KMS-11 (cell line): ENCODE measurements at regions not wholly inside any gene's neighbourhood (a gene's known extent, or its start where the extent isn't known, plus 50 kb on each side); places are given as distances from the start of the nearest gene placed in this dataset.

Experiments
- H2AFZ ChIP-seq: fragments of 200-600 bp; sonication (generic); 2 replicates; pipeline ENCODE4 v1.6.1; 2016; ENCODE audit warnings: antibody characterized with exemption, mixed run types, low read depth
- H3K27ac ChIP-seq: fragments of 200-600 bp; sonication (generic); 2 replicates; pipeline ENCODE4 v1.6.1; 2016; ENCODE audit warnings: mild to moderate bottlenecking, mixed run types
- H3K27me3 ChIP-seq: fragments of 200-600 bp; sonication (generic); 2 replicates; pipeline ENCODE4 v1.6.1; 2017; ENCODE audit warnings: mild to moderate bottlenecking, low read depth, mixed run types, moderate library complexity; ENCODE audit not compliant: insufficient read depth
- H3K36me3 ChIP-seq: fragments of 200-600 bp; sonication (generic); 2 replicates; pipeline ENCODE4 v1.6.1; 2017; ENCODE audit warnings: mild to moderate bottlenecking, mixed run types; ENCODE audit not compliant: insufficient read depth
- H3K4me1 ChIP-seq: fragments of 200-600 bp; sonication (generic); 2 replicates; pipeline ENCODE4 v1.6.1; 2016; ENCODE audit warnings: mild to moderate bottlenecking, low read depth, mixed run types; ENCODE audit not compliant: poor library complexity, severe bottlenecking
- H3K4me2 ChIP-seq: fragments of 200-600 bp; sonication (generic); 2 replicates; pipeline ENCODE4 v1.7.0; 2016; ENCODE audit warnings: mild to moderate bottlenecking, mixed run types
- H3K4me3 ChIP-seq: fragments of 200-600 bp; sonication (generic); IDR thresholded peaks from 2 replicates; pipeline ENCODE4 v1.6.1; 2017; ENCODE audit warnings: low read depth, low read length, mixed read lengths; ENCODE audit not compliant: insufficient read depth
- H3K79me2 ChIP-seq: fragments of 200-600 bp; sonication (generic); 2 replicates; pipeline ENCODE4 v1.6.1; 2016; ENCODE audit warnings: low read depth, mixed run types; ENCODE audit not compliant: insufficient read depth
- H3K9ac ChIP-seq: fragments of 200-600 bp; sonication (generic); 2 replicates; pipeline ENCODE4 v1.6.1; 2016; ENCODE audit warnings: mild to moderate bottlenecking, mixed run types
- H4K20me1 ChIP-seq: fragments of 200-600 bp; sonication (generic); 2 replicates; pipeline ENCODE4 v1.6.1; 2016; ENCODE audit warnings: mild to moderate bottlenecking, mixed run types; ENCODE audit not compliant: insufficient read depth
- CTCF ChIP-seq: fragments of 200-600 bp; sonication (generic); conservative IDR thresholded peaks from 2 replicates; pipeline ENCODE4 v1.6.1; 2017; ENCODE audit warnings: low read depth, mild to moderate bottlenecking, antibody characterized with exemption, low read length, moderate library complexity, mixed read lengths

- no peaks in the 10 kb centered on the region for H3K4me1 ChIP-seq
- no peak for TF ChIP-seq CTCF
- no peak overlapping the region for H3K4me3 ChIP-seq
- no peak overlapping the region for H3K27ac ChIP-seq
- no peaks in the 10 kb centered on the region for H4K20me1 ChIP-seq
- no peak overlapping the region for H2AFZ ChIP-seq
- H3K4me2 ChIP-seq, result no peak overlapping the region
- no peak overlapping the region for H3K9ac ChIP-seq
- H3K36me3 ChIP-seq, result no peaks in the 10 kb centered on the region
- no peaks in the 10 kb centered on the region for H3K79me2 ChIP-seq
- H3K27me3 ChIP-seq, result no peaks in the 10 kb centered on the region
Measured at GRCh38 chr13:88104576-88104975, 433.4 kb downstream of the SLITRK5 start.

GRCh38 chr13:88107570-88107969 is 436.4 kb downstream of the SLITRK5 start:
- Histone ChIP-seq H4K20me1 (no peaks in the 10 kb centered on the region), H3K4me1 (no peaks in the 10 kb centered on the region), H2AFZ (no peak overlapping the region), H3K4me3 (no peak overlapping the region), H3K27ac (no peak overlapping the region), H3K27me3 (no peaks in the 10 kb centered on the region), H3K36me3 (no peaks in the 10 kb centered on the region), H3K4me2 (no peak overlapping the region), H3K9ac (no peak overlapping the region), H3K79me2 (no peaks in the 10 kb centered on the region)
- no peak for TF ChIP-seq CTCF

DNA sequence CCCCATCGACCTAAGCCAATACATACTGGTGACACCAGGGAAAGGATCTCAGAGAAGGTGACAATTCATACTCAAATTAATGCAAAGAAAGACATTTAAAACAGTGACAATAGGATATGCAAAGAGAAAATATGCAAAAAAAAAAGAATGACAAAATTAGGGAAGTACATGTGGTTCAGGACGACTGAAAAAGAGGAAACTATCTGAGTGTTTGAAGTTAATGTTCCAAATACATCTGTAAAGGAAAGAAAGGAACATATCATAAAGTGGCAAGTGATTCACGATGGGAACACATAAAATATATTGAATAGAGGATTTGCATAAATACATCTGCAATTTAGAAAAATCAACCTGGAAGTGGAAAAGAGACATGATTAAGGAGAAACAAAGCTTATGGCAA is 441.4 kb downstream of the SLITRK5 start:
- no peak overlapping the region for H2AFZ ChIP-seq
- no peak overlapping the region for H3K4me3 ChIP-seq
- no peak overlapping the region for H3K27ac ChIP-seq
- H3K4me2 ChIP-seq, result no peak overlapping the region
- H3K27me3 ChIP-seq, result no peaks in the 10 kb centered on the region
- no peak overlapping the region for H3K9ac ChIP-seq
- no peaks in the 10 kb centered on the region for H3K4me1 ChIP-seq
- TF ChIP-seq CTCF, result no peak
- no peaks in the 10 kb centered on the region for H3K36me3 ChIP-seq
- H3K79me2 ChIP-seq, result no peaks in the 10 kb centered on the region
- H4K20me1 ChIP-seq, result no peaks in the 10 kb centered on the region

DNA sequence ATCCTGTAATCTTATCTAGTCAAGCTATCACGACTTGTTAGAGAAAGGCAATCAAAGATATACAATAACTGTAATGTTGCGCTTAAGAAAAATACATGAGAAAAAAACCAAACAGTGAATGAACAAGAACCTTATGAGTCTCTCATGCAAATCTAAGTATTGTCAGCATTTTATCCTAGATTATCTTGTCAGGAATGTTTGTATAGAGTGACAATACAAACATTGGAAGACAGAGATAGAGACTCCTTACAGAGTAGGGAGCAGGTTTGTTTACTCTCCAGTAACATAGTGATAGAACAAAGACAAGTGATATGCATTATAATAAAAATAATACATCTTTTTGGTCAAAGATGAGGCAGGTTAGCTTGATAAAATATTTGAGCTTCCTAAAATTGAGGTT is 444.8 kb downstream of the SLITRK5 start:
- Histone ChIP-seq H3K36me3 (no peaks in the 10 kb centered on the region), H3K9ac (no peak overlapping the region), H3K4me3 (no peak overlapping the region), H3K79me2 (no peaks in the 10 kb centered on the region), H3K27me3 (no peaks in the 10 kb centered on the region), H2AFZ (no peak overlapping the region), H3K4me1 (no peaks in the 10 kb centered on the region), H4K20me1 (no peaks in the 10 kb centered on the region), H3K27ac (no peak overlapping the region), H3K4me2 (no peak overlapping the region)
- TF ChIP-seq CTCF, result no peak

GRCh38 chr13:88118952-88119351 is 447.8 kb downstream of the SLITRK5 start:
- no peaks in the 10 kb centered on the region for H3K27me3 ChIP-seq
- no peaks in the 10 kb centered on the region for H3K4me1 ChIP-seq
- no peak overlapping the region for H2AFZ ChIP-seq
- H3K27ac ChIP-seq, result no peak overlapping the region
- H3K36me3 ChIP-seq, result no peaks in the 10 kb centered on the region
- no peak overlapping the region for H3K4me3 ChIP-seq
- H4K20me1 ChIP-seq, result no peaks in the 10 kb centered on the region
- TF ChIP-seq CTCF, result no peak
- no peaks in the 10 kb centered on the region for H3K79me2 ChIP-seq
- H3K9ac ChIP-seq, result no peak overlapping the region
- H3K4me2 ChIP-seq, result no peak overlapping the region
